ENCODE measurements at regions not wholly inside any gene's neighbourhood (a gene's known extent, or its start where the extent isn't known, plus 50 kb on each side); places are given as distances from the start of the nearest gene placed in this dataset.
"Not testable (repeated sequence)": the region's sequence is repeated elsewhere in the genome, so short reads cannot be mapped to it uniquely, and the experiment has no call there.

DNA sequence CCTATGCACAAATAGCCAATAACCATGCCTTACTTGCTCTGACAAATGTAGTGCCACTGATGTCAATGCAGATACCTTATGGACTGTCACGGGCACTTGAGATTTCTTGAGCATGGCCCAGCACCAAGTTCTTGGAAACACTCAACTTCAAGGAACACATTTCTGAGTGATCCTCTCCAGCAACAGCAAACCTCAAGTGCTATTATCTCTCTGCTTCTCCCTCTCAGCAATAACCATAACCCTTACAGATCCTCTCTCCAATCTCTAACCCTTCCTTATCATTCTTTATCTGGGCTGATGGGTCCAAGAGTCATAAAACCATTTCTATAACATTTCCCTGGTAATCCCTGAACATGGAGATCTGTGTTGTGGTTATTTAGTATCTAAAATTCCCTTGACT is 266.9 kb upstream of the STXBP5 start:
- no peak for DNase-seq (ENCODE audit: low read depth in 2 of 2)

DNA sequence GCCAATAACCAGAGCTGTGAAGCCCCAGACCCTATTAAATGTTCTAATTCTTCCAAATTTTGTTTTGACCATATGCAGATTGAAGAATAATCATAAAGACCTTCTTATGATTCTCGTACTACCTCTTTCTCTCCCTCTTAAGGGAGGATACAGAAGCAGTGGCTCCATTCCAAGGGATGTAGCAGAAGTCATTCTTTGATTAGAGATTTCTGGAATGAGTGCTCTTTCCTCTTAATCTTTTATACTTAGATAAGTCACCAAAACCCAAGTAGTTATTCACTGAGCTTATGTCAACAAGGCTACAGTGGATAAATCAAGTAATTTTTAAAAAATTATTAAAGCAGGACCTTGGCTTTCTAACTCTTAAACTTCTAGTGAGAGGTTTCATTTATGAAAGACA is 266.0 kb upstream of the STXBP5 start:
- no peak for DNase-seq (ENCODE audit: low read depth in 2 of 2)

DNA sequence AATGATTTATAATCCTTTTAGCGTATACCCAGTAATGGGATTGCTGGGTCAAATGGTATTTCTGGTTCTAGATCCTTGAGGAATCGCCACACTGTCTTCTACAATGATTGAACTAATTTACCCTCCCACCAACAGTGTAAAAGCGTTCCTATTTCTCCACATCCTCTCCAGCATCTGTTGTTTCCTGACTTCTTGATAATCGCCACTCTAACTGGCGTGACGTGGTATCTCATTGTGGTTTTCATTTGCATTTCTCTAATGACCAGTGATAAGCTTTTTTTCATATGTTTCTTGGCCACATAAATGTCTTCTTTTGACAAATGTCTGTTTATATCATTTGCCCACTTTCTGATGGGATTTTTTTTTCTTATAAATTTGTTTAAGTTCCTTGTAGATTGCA is 264.8 kb upstream of the STXBP5 start:
- DNase-seq (ENCODE audit: low read depth in 2 of 2), result not testable (repeated sequence)

- DNase-seq (ENCODE audit: low read depth in 2 of 2), result no peak
Measured at GRCh38 chr6:146943664-146944063, 260.6 kb upstream of the STXBP5 start.

GRCh38 chr6:146944077-146944476 is 260.1 kb upstream of the STXBP5 start:
- DNase-seq (ENCODE audit: low read depth in 2 of 2), result no peak

DNA sequence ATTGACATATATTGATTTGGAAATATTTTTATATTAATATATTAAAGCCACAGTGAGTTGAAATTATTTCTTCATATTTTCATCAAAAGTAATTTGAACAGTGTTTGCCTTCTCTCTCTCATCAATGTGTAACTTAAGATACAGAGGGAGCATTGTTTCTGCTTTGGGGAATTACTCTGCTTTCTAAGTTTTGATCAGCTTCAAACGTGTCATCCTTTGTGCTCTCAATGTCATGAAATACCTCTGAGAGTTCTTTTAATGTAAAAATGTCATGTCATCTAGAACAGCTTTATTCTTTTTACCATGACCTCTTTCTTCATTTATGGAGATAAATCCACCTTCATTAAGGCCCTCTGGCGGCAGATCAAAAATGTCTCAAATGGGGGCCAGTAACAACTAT is 259.4 kb upstream of the STXBP5 start:
- DNase-seq (ENCODE audit: low read depth in 2 of 2), result no peak

- DNase-seq (ENCODE audit: low read depth in 2 of 2), result no peak
Measured at GRCh38 chr6:146946559-146946958, 257.7 kb upstream of the STXBP5 start.

GRCh38 chr6:146948790-146949342 is 255.4 kb upstream of the STXBP5 start:
- DNase-seq (ENCODE audit: low read depth in 2 of 2), result no peak

DNA sequence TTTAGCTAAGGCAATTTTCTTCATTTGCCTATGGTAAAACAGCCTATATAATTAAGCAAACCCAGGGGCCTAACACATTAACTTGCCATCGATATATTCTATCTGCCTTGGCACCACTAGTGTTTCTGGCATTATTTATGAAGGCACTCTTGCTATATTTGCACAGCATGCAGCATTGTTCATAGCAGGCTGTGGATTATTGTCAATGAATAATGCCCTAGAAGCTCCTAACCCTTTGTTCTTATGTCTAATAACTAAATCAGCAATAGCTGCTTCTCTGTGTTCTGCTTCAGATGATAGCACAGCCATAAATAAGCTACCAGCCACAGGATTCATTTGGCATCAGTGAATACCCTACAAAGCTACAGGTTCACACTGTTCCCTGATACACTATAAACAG is 254.8 kb upstream of the STXBP5 start:
- no peak for DNase-seq (ENCODE audit: low read depth in 2 of 2)

- DNase-seq (ENCODE audit: low read depth in 2 of 2), result no peak
Measured at GRCh38 chr6:146950351-146950835, 253.8 kb upstream of the STXBP5 start.

- DNase-seq (ENCODE audit: low read depth in 2 of 2), result no peak
Measured at GRCh38 chr6:146955570-146955969, 248.6 kb upstream of the STXBP5 start.

DNA sequence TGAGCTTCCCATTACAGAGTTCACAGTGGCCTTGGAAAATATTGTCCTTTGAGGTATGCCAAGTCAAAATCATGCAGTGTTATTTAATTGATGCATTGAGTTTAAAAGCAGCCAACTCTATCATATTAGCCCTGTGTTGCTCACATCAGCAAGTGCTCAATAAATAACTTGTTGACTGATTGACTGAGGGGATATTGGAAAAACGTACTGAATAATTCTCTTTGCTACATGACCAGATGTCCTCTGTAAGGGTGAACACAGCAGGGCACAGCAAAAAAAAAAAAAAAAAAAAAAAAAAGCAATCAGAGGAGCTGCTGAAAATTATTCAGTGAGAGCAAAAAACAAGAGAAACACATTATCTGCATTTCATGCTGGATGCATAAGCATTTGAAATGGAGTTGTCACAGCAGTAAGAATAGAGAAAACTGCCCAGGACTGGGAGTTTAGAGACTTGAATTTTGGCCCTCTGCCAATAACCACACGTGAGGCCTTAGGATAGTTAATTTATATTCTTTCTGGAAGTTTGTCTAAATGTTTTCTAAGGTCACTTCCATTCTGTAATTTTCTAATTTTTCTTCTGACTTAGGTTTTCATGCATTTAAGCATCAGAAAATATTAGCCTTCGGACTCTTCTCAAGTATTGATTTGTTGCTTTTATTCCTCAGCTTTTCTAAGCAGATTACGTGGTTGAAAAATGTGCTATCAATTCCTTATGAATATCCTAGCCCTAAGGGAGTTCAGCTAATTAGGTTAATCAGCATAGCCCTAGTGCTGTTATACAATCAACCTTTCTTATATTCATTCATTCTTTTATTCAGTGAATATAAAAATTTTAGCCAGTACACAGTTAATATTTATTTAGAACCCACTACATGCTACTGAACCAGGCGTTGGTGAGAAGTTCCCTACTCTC is 246.8 kb upstream of the STXBP5 start:
- DNase-seq (ENCODE audit: low read depth in 2 of 2), result no peak

DNA sequence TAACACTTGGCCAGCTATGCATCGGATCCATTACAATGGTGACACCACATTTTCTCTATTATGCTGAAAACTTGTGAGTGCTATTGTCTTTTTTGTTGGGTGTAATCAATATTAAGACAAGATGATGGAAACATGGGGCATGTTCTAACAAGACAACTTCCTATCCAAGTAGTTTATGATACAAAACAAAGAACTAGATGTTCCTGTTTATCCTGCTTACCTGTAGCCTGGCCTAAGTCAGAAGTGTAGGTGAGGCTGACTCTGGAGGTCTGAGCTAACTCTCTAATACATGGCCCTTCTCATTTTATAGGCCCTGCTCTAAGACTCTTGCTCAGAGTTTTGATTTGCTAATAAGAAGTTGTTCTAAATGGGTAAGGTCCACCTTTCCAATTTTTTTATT is 242.4 kb upstream of the STXBP5 start:
- no peak for DNase-seq (ENCODE audit: low read depth in 2 of 2)

DNA sequence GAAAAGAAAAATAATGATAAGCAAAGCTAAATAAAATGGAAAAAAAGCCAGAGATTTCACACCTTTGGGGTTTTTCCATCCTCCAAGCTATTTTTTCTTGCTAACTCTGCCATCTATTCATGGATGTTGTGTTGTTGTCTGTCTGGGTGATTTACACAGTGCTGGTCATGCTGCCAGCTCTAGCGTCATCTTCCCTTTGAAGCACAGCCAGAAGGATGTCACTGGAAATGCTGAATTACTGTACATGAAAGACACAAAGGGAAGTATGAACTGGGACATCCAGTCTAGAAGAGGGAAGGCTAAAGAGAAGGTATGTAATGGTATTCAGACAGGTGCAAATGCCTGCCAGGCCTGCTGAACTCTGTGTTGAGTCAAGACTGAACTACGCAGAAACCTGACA is 241.9 kb upstream of the STXBP5 start:
- DNase-seq (ENCODE audit: low read depth in 2 of 2), result no peak

GRCh38 chr6:146965110-146965689 is 239.0 kb upstream of the STXBP5 start:
- no peak for DNase-seq (ENCODE audit: low read depth in 2 of 2)

DNA sequence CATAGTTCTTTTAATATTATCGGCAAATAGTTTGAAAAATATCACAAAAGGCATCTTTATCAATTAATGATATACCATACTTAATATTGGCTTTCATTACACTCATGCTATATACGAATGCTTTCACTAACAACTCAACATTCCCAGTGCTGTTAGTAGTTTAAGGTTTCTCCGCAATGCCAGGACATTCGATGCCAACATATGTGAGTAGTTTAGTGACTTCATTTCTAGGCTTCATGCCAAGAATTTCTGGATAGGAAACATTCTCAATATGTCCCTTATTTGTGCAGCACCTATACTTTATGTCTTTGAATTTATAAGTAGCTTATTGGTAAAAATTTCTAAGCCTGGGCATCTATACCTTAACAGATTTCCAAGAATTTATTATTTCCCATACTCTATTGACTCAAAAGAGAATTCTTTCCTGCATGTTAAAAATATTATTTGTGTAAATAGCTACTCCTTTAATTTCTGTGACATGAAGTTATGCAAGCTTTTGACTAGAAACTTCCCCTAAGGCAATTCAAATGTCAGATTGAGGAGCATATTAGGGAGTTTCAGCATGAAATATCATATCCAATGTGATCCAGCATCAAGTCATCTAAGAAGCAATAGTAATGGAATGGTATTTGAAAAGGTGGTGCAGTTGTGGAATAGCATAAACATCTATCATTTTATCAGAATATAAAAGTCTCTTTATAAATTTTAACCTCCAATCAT is 236.0 kb upstream of the STXBP5 start:
- peak; percentile 53 to 61 for DNase-seq (ENCODE audit: low read depth in 2 of 2)

DNA sequence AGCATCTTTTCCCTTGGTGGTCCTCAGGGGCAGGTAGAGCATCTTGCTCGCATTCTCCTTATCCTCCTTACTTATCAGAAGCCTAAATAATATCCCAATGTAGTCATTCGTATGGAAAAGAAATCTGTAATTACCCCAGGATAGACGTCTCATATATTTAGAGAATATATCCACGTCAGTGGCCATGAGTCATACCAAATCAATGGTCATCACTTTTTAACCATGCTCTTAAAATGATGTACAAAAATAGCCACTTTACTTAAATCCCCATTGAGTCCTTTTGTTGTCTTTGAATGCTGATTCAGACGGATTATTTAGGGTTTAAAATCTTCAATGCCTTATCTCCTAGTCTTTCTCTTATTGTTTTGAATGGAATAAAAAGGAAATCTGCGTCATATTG is 231.7 kb upstream of the STXBP5 start:
- no peak for DNase-seq (ENCODE audit: low read depth in 2 of 2)

GRCh38 chr6:146974351-146974750 is 229.9 kb upstream of the STXBP5 start:
- DNase-seq (ENCODE audit: low read depth in 2 of 2), result no peak

- DNase-seq (ENCODE audit: low read depth in 2 of 2), result no peak
Measured at GRCh38 chr6:146975093-146975492, 229.1 kb upstream of the STXBP5 start.

GRCh38 chr6:146980900-146981329 is 223.3 kb upstream of the STXBP5 start:
- DNase-seq (ENCODE audit: low read depth in 2 of 2), result no peak

- no peak for DNase-seq (ENCODE audit: low read depth in 2 of 2)
Measured at GRCh38 chr6:146981981-146982380, 222.2 kb upstream of the STXBP5 start.

GRCh38 chr6:146984251-146984924 is 219.8 kb upstream of the STXBP5 start:
- DNase-seq (ENCODE audit: low read depth in 2 of 2), result no peak
